Choroid plexus epithelial cell (primary cell): ENCODE measurements at regions not wholly inside any gene's neighbourhood (a gene's known extent, or its start where the extent isn't known, plus 50 kb on each side); places are given as distances from the start of the nearest gene placed in this dataset.

Experiments
- DNase-seq: peaks from one replicate; pipeline ENCODE4 v3.0.0-alpha.2; 2010; ENCODE audit warnings: low read depth
- H3K4me3 ChIP-seq: 2 replicates; pipeline ENCODE4 v1.5.1; 2011; ENCODE audit warnings: low read depth, mild to moderate bottlenecking, control low read depth, low read length, moderate library complexity
- TF ChIP-seq, protein P1 (sequence below): conservative IDR thresholded peaks from 2 replicates; pipeline ENCODE4 v1.5.1; 2011; ENCODE audit warnings: low read depth, mild to moderate bottlenecking, control low read depth, inconsistent platforms, low read length, moderate library complexity

DNA sequence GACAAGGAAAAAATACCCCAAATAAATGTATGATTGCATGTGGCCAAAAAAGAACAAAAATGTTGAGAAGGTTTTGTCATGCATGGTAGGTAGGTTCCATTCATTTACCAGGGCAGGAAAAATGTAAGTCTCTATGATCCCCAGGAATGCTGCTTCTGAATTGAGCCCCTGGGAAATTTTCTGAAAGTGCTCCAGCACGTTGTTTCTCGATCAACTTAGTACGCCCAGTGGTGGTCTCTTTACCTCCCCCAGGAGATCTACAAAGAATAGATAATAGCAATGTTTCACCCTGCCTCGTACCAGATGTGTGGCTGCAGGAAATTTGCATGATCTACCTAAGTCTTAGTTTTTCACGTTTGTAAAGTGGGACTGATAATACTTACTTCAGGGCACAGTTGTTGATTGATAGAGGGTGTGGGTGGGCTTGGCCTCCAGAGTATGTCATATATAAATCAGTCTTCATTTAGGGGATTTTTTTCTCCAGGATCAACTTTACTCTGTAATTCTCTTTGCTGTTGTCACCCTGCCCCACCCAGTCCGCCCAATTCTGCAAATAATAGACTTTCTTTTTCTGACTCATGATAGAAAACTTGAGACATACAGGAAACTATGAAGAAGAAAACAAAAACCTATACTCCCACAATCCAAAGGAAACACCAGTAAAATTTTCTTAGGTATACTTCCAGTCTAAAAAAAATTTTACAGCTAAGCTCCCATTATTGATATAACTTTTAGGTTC is 462.0 kb upstream of the RUNX1 start:
- TF ChIP-seq, protein P1, sequence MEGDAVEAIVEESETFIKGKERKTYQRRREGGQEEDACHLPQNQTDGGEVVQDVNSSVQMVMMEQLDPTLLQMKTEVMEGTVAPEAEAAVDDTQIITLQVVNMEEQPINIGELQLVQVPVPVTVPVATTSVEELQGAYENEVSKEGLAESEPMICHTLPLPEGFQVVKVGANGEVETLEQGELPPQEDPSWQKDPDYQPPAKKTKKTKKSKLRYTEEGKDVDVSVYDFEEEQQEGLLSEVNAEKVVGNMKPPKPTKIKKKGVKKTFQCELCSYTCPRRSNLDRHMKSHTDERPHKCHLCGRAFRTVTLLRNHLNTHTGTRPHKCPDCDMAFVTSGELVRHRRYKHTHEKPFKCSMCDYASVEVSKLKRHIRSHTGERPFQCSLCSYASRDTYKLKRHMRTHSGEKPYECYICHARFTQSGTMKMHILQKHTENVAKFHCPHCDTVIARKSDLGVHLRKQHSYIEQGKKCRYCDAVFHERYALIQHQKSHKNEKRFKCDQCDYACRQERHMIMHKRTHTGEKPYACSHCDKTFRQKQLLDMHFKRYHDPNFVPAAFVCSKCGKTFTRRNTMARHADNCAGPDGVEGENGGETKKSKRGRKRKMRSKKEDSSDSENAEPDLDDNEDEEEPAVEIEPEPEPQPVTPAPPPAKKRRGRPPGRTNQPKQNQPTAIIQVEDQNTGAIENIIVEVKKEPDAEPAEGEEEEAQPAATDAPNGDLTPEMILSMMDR: no peak
- peak; percentile 28 for DNase-seq
- no peak overlapping the region for H3K4me3 ChIP-seq

DNA sequence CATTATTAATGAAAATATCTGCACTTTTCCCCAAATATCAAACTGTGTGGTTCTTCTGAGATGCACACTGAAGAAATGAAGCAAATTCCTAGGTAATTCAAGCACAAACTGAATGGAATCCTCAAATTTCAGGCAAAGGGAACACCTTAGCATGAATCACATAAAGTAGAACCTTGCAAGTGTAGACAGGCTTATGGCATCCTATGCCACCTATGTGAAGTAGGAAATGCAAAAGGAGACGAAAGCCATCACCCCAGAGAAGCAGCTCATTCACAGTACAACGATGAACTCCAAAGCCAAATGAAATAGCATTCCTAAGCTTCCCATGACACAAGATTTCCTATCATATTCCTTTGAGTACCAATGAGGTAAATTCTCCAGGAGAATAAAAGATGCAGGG is 461.2 kb upstream of the RUNX1 start:
- TF ChIP-seq, protein P1: no peak
- DNase-seq: no peak
- H3K4me3 ChIP-seq: no peak overlapping the region

DNA sequence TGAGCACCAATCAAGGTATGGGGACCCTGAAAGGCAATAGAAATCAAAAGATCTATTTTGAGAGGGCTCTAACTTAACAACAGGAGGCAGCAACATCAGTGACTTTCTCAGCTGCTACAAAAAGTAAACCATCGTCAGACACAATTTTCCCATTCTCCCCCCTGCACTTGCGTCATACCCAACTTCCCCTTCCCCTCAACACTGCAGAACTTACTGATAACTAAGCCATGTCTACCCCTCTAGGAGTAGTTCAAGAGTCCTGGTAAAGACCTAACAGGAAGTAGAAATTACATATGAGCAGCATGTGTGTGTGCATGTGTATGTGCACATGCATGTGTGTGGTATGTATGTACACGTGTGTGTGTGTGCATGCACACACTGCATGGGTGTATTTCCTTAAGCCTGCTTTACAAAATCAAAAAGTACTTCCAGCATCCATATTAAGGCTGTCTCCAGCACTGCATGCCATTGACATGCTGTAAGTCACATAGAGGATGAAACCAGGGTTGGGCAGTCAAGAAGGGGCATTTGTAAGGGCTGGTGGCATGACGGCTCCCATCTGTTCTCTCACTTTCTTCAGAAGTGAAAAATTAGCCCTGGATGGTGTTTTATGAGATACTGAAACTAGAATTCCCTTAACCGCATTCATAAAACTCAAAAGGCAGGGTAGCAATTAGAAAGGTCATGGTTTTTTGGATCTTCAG is 460.1 kb upstream of the RUNX1 start:
- no peak for DNase-seq
- H3K4me3 ChIP-seq: no peak overlapping the region
- TF ChIP-seq, protein P1: no peak

DNA sequence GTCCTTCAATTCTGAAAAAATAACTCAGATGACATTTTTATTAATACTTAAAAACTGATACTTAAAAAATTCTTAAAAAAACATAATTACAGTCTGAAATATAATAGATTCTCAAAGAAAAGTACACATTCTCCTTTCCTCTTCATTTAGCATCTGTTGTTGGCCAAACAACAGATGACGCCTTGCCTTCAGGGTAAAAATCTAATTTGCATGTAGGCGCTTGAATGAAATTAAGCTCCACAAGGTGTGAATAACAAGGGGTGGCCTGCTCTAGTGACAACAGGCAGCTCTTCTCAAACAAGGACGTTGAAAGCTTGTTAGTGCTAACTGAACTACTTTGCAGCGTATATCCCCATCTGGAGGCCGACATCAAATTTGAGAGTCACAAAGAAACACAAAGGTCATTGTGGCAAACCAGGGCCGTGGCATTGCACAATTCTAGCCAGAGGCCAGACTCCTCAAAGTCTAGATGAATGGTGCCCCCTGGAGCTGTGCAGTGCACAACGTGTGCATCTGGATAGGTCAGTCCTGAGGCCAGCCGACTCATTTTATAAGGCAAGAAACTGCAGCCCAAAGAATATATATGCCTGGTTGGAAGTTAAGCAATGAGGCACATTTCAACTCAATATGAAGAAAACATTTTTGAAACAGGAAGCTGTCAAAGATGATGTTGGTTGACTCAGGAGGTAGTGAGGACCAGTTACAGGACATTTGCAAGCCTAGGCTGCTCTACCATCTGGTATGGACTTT is 459.2 kb upstream of the RUNX1 start:
- H3K4me3 ChIP-seq: no peak overlapping the region
- TF ChIP-seq, protein P1: peak; percentile 69
- DNase-seq: peak; percentile 94

DNA sequence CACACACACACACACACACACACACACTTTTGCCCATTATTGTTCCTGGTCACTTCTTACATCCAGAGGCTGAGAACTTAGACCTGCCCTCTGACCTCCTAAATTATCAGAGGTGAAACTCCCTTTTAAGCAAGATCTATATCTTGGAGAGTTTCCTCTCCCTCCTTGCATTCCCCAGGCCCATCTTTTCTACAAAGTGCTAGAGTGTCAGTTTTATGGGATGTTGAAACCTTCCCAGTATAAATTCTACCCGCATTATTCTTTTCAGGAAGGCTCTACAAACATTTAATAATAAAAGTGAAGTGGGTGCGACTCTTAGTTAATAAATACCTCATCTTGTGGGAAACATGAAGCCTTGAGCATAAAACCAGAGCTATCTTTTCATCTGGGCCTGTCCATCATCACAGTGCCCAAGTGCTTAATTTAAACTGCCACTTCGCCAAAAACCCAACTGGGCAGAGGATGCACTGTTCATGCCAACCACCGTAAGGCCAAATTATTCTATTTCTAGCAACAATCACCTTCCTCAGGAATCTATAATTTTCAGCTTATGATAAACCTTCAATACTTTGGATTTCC is 458.2 kb upstream of the RUNX1 start:
- H3K4me3 ChIP-seq: no peak overlapping the region
- DNase-seq: no peak
- TF ChIP-seq, protein P1: no peak

DNA sequence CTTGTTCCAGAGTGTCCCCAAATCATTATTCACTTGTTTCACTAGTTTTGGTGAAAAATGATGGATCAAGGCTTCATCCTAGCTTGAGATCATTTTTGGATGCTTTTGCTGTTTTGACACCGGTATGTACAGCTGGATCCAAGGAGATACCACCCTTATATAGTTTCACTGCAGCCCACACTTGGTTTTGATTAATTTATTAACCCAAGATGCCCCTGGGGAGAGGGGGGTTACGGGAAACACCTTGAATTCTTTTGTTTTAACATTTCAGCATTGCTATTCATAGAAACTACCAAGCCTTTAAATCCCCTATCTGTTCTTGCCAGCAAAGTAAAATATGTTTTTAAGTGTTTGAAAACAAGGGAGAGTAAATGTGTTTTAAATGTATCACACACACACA is 457.7 kb upstream of the RUNX1 start:
- no peak for DNase-seq
- no peak overlapping the region for H3K4me3 ChIP-seq
- TF ChIP-seq, protein P1: no peak
